GM12891 (cell line): ENCODE measurements at regions not wholly inside any gene's neighbourhood (a gene's known extent, or its start where the extent isn't known, plus 50 kb on each side); places are given as distances from the start of the nearest gene placed in this dataset.

ENCODE experiments used
- DNase-seq: peaks from one replicate; pipeline ENCODE4 v3.0.0; 2011; ENCODE audit warnings: low spot score; ENCODE audit not compliant: insufficient read length
- FAIRE-seq: peaks from 2 replicates; lab custom pipeline; 2011; peaks lifted over from hg19 to GRCh38; lab: Jason Lieb, UNC
- PAX5 ChIP-seq: IDR thresholded peaks from 2 replicates; pipeline ENCODE4 v1.6.1; 2011; ENCODE audit warnings: low read length, moderate library complexity, mild to moderate bottlenecking; ENCODE audit not compliant: insufficient read depth, severe bottlenecking
- POLR2A ChIP-seq: IDR thresholded peaks from 2 replicates; pipeline ENCODE4 v1.6.1; 2011; ENCODE audit warnings: low read depth, low read length, control low read depth
- POLR2AphosphoS5 ChIP-seq: IDR thresholded peaks from 2 replicates; pipeline ENCODE4 v1.6.1; 2011; ENCODE audit warnings: low read depth, low read length, control low read depth
- POU2F2 ChIP-seq: IDR thresholded peaks from 2 replicates; pipeline ENCODE4 v1.6.1; 2011; ENCODE audit warnings: low read depth, mild to moderate bottlenecking, control low read depth, low read length, moderate library complexity
- SPI1 ChIP-seq: IDR thresholded peaks from 2 replicates; pipeline ENCODE4 v1.6.1; 2011; ENCODE audit warnings: low read depth, low read length, control low read depth
- TAF1 ChIP-seq: IDR thresholded peaks from 2 replicates; pipeline ENCODE4 v1.6.1; 2011; ENCODE audit warnings: low read depth, low read length, control low read depth

- DNase-seq, result no peak
- TF ChIP-seq TAF1, result no peak
- TF ChIP-seq POLR2A, result no peak
- TF ChIP-seq POU2F2, result no peak
- no peak for TF ChIP-seq PAX5
- TF ChIP-seq POLR2AphosphoS5, result no peak
- no peak for FAIRE-seq
Measured at GRCh38 chr13:107035186-107035585, 467.2 kb upstream of the ARGLU1 start.

DNA sequence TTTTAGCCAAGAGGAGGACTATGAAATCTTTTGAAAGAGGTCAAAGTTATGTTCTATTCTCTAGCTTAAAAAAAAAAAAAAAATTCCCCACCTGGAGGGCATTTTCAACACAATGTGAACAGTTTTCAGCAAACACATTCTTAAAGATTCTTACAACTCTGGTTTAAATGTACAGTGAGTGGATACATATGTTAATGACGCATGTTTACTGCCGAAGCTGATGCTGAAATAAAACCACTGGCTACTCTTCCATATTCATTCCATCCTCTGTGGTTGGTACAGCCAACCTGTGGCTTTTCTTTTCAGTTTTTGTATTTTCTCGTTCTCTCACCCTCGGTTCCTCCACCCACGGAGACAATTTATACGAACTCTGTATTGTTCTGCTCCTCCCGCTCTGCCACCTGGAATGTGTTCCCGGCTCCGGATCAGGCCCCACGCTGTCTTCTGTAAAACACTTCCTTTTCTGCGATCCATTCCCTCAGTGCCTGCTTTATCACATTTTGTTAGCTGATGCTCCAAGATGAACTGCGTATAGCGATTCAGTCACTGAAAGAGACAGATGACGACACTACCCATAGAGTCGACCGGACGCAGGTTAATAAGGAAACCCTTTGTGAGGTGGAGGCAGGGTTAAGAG lies 466.4 kb upstream of the ARGLU1 start:
- TF ChIP-seq TAF1 (no peak), POU2F2 (no peak), POLR2AphosphoS5 (no peak)
- DNase-seq (no peak), FAIRE-seq (no peak)

GRCh38 chr13:107031716-107032115 lies 463.8 kb upstream of the ARGLU1 start:
- FAIRE-seq (no peak), DNase-seq (no peak)
- TF ChIP-seq PAX5 (no peak), POU2F2 (no peak), POLR2AphosphoS5 (no peak), SPI1 (no peak), POLR2A (no peak), TAF1 (no peak)

- TF ChIP-seq SPI1, result no peak
- TF ChIP-seq TAF1, result no peak
- TF ChIP-seq POU2F2, result no peak
- TF ChIP-seq POLR2A, result no peak
- TF ChIP-seq PAX5, result no peak
- TF ChIP-seq POLR2AphosphoS5, result no peak
- DNase-seq (no peak), FAIRE-seq (no peak)
Measured at GRCh38 chr13:107028751-107029150, 460.8 kb upstream of the ARGLU1 start.

DNA sequence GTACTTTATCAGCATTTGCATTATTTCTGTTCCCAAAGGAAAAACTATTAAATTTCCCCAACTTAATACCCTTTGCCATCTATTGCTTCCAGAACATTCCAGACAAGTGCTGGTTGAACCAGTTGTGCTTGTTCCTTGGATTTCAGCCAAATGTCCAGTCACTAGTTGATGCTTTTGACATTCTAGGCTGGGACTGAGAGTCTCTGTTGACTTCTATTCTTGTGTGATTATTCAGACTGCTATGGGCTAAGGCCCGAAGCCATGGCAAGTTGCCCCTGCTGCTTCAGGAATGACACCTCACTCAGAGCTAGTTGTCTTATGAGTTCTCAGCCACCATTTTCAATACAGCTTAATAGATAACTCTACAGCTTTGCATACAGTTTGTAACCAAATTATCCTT lies 458.1 kb upstream of the ARGLU1 start:
- TF ChIP-seq PAX5 (no peak), POU2F2 (no peak), TAF1 (no peak), SPI1 (no peak), POLR2AphosphoS5 (no peak)
- no peak for FAIRE-seq
- DNase-seq, result no peak

DNA sequence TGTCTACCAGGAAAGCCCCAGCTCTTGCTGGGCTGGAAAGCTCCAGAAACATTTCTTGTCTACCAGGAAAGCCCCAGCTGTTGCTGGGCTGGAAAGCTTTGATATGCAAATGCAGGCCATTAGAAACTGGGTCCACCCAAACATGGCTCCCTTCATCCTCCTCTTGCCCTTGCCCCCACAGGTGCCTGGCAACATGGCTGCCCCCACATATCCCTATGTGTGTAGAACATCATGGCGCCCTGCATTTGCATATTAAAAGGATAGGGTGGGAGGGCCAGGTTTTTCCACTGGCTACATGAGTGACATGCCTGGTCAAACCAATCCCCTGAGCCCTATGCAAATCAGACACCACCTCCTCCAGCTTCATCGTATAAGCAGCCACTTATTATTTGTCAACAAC lies 455.4 kb upstream of the ARGLU1 start:
- TF ChIP-seq POLR2A, result no peak
- TF ChIP-seq PAX5, result no peak
- TF ChIP-seq POLR2AphosphoS5, result no peak
- no peak for TF ChIP-seq SPI1
- TF ChIP-seq POU2F2, result no peak
- no peak for TF ChIP-seq TAF1
- FAIRE-seq, result no peak
- no peak for DNase-seq

DNA sequence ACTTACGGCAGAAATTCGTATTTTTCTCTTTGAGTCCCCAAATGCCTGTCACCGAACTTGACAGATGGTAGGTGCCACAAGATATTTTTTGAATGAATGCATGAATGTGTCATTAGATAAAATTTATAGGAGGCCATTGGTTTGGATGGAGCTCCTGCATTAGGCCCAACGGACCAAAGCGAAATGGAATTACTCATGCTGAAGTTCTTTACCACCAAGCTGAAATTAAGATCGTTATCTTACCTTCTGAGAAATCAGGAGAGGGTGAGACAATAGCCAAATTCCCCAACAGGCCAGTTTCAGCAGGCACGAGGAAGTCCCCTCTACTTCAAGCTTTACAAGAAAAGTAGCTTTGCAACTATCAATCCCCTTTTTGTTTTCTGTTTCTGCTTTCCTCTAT lies 452.5 kb upstream of the ARGLU1 start:
- TF ChIP-seq PAX5, result no peak
- no peak for TF ChIP-seq TAF1
- no peak for TF ChIP-seq SPI1
- TF ChIP-seq POU2F2, result no peak
- no peak for TF ChIP-seq POLR2AphosphoS5
- TF ChIP-seq POLR2A, result no peak
- no peak for DNase-seq
- no peak for FAIRE-seq

GRCh38 chr13:107018285-107018684 lies 450.3 kb upstream of the ARGLU1 start:
- FAIRE-seq (no peak), DNase-seq (no peak)
- TF ChIP-seq POLR2A, result no peak
- no peak for TF ChIP-seq POLR2AphosphoS5
- no peak for TF ChIP-seq TAF1
- no peak for TF ChIP-seq PAX5
- TF ChIP-seq POU2F2, result no peak
- no peak for TF ChIP-seq SPI1

GRCh38 chr13:107006661-107007060 lies 438.7 kb upstream of the ARGLU1 start:
- DNase-seq, result no peak
- TF ChIP-seq PAX5 (no peak), TAF1 (no peak), POLR2AphosphoS5 (no peak), POLR2A (no peak), POU2F2 (no peak), SPI1 (no peak)
- FAIRE-seq, result no peak

- no peak for DNase-seq
- no peak for FAIRE-seq
Measured at GRCh38 chr13:107005577-107005976, 437.6 kb upstream of the ARGLU1 start.

More at GRCh38 chr13:107005577-107005976, 437.6 kb upstream of the ARGLU1 start:
- TF ChIP-seq SPI1, result no peak
- TF ChIP-seq PAX5, result no peak
- TF ChIP-seq POLR2AphosphoS5, result no peak
- TF ChIP-seq TAF1, result no peak
- no peak for TF ChIP-seq POU2F2
- no peak for TF ChIP-seq POLR2A
